H9 (cell line): ENCODE measurements at regions not wholly inside any gene's neighbourhood (a gene's known extent, or its start where the extent isn't known, plus 50 kb on each side); places are given as distances from the start of the nearest gene placed in this dataset.

Experiments
- DNase-seq: peaks from one replicate; pipeline ENCODE4 v3.0.0-alpha.2; 2017
- H2AFZ ChIP-seq: one replicate; pipeline ENCODE4 v1.6.1; 2013; ENCODE audit warnings: mild to moderate bottlenecking, low read length, control low read depth, moderate library complexity
- H2AK5ac ChIP-seq: 2 replicates; pipeline ENCODE4 v1.6.1; 2013; ENCODE audit warnings: low read length, control low read depth, mixed read lengths; ENCODE audit not compliant: insufficient read length
- H2BK120ac ChIP-seq: one replicate; pipeline ENCODE4 v1.6.1; 2013; ENCODE audit warnings: low read depth, mild to moderate bottlenecking, low read length, control low read depth, inconsistent platforms; ENCODE audit not compliant: poor library complexity, severe bottlenecking
- H2BK12ac ChIP-seq: 2 replicates; pipeline ENCODE4 v1.6.1; 2013; ENCODE audit warnings: low read length, control low read depth, mixed read lengths, low read depth; ENCODE audit not compliant: insufficient read length
- H2BK15ac ChIP-seq: 2 replicates; pipeline ENCODE4 v1.6.1; 2013; ENCODE audit warnings: low read depth, low read length, control low read depth
- H2BK20ac ChIP-seq: one replicate; pipeline ENCODE4 v1.6.1; 2013; ENCODE audit warnings: low read depth, mild to moderate bottlenecking, low read length, control low read depth, inconsistent platforms; ENCODE audit not compliant: poor library complexity, severe bottlenecking
- H2BK5ac ChIP-seq: 2 replicates; pipeline ENCODE4 v1.6.1; 2013; ENCODE audit warnings: low read length, control low read depth, mixed read lengths; ENCODE audit not compliant: insufficient read length
- H3K14ac ChIP-seq: 2 replicates; pipeline ENCODE4 v1.6.1; 2013; ENCODE audit warnings: low read length, control low read depth; ENCODE audit not compliant: insufficient read depth
- H3K18ac ChIP-seq: 2 replicates; pipeline ENCODE4 v1.6.1; 2013; ENCODE audit warnings: low read depth, mild to moderate bottlenecking, mixed read lengths, low read length, control low read depth; ENCODE audit not compliant: insufficient read length
- H3K23ac ChIP-seq: 2 replicates; pipeline ENCODE4 v1.6.1; 2013; ENCODE audit warnings: low read length, control low read depth, mixed read lengths, low read depth; ENCODE audit not compliant: insufficient read length
- H3K23me2 ChIP-seq: 2 replicates; pipeline ENCODE4 v1.6.1; 2013; ENCODE audit warnings: low read depth, mild to moderate bottlenecking, mixed read lengths, low read length, control low read depth; ENCODE audit not compliant: insufficient read length, poor library complexity, severe bottlenecking
- H3K27ac ChIP-seq: 2 replicates; pipeline ENCODE4 v1.5.1; 2013; ENCODE audit warnings: low read length, control low read depth, mixed read lengths, low read depth; ENCODE audit not compliant: insufficient read length
- H3K27me3 ChIP-seq: 2 replicates; pipeline ENCODE4 v1.6.1; 2013; ENCODE audit warnings: low read length, control low read depth, inconsistent platforms; ENCODE audit not compliant: insufficient read depth
- H3K4ac ChIP-seq: 2 replicates; pipeline ENCODE4 v1.6.1; 2013; ENCODE audit warnings: low read depth, mild to moderate bottlenecking, control low read depth, inconsistent platforms, low read length, moderate library complexity
- H3K4me1 ChIP-seq: 2 replicates; pipeline ENCODE4 v1.6.1; 2013; ENCODE audit warnings: low read length, control low read depth, inconsistent platforms; ENCODE audit not compliant: insufficient read depth
- H3K4me2 ChIP-seq: 2 replicates; pipeline ENCODE4 v1.6.1; 2013; ENCODE audit warnings: low read length, control low read depth, mixed read lengths; ENCODE audit not compliant: insufficient read length, insufficient read depth
- H3K56ac ChIP-seq: 2 replicates; pipeline ENCODE4 v1.6.1; 2013; ENCODE audit warnings: low read depth, mild to moderate bottlenecking, mixed read lengths, low read length, control low read depth; ENCODE audit not compliant: insufficient read length
- H3K79me1 ChIP-seq: 2 replicates; pipeline ENCODE4 v1.6.1; 2013; ENCODE audit warnings: low read depth, mild to moderate bottlenecking, moderate library complexity, low read length, control low read depth, inconsistent platforms; ENCODE audit not compliant: insufficient read depth, poor library complexity, severe bottlenecking
- H3K79me2 ChIP-seq: 2 replicates; pipeline ENCODE4 v1.6.1; 2013; ENCODE audit warnings: low read length, control low read depth, inconsistent platforms; ENCODE audit not compliant: insufficient read depth
- H3K9ac ChIP-seq: 2 replicates; pipeline ENCODE4 v1.6.1; 2013; ENCODE audit warnings: low read length, control low read depth, mixed read lengths; ENCODE audit not compliant: insufficient read length; ENCODE audit errors: extremely low read depth
- H3K9me3 ChIP-seq: one replicate; pipeline ENCODE4 v1.6.1; 2013; ENCODE audit warnings: low read depth, low read length, inconsistent platforms; ENCODE audit not compliant: control insufficient read depth
- H3T11ph ChIP-seq: one replicate; pipeline ENCODE4 v1.6.1; 2013; ENCODE audit warnings: mild to moderate bottlenecking, low read length, control low read depth, inconsistent platforms
- H4K20me1 ChIP-seq: one replicate; pipeline ENCODE4 v1.6.1; 2013; ENCODE audit not compliant: control insufficient read depth, insufficient read length, insufficient read depth
- H4K5ac ChIP-seq: 2 replicates; pipeline ENCODE4 v1.6.1; 2013; ENCODE audit warnings: low read depth, mild to moderate bottlenecking, mixed read lengths, low read length, control low read depth; ENCODE audit not compliant: insufficient read length
- H4K8ac ChIP-seq: replicated peaks from 2 replicates; pipeline ENCODE4 v1.6.1; 2013; ENCODE audit warnings: low read length, control low read depth, mixed read lengths, low read depth; ENCODE audit not compliant: insufficient read length
- H4K91ac ChIP-seq: 2 replicates; pipeline ENCODE4 v1.6.1; 2013; ENCODE audit warnings: low read depth, mild to moderate bottlenecking, moderate library complexity, mixed read lengths, low read length, control low read depth; ENCODE audit not compliant: insufficient read length
- H3K27ac Mint-ChIP-seq, 3 experiments: 2 replicates in 2 of 3; 3 replicates in 1 of 3; pipeline ENCODE4 v1.8.0; 2020 to 2021; ENCODE audit warnings: mixed read lengths in 3 of 3, mild to moderate bottlenecking in 1 of 3, moderate library complexity in 1 of 3
- H3K27me3 Mint-ChIP-seq: 2 replicates; pipeline ENCODE4 v1.8.0; 2021; ENCODE audit warnings: low read depth, mild to moderate bottlenecking, moderate library complexity, mixed read lengths
- H3K36me3 Mint-ChIP-seq, 3 experiments: 2 replicates in 2 of 3; 3 replicates in 1 of 3; pipeline ENCODE4 v1.8.0; 2020 to 2021; ENCODE audit warnings: low read depth in 3 of 3, mixed read lengths in 3 of 3; ENCODE audit not compliant: insufficient read depth in 1 of 3
- H3K4me1 Mint-ChIP-seq, 2 experiments: 2 replicates each; pipeline ENCODE4 v1.8.0; 2020; ENCODE audit warnings: mixed read lengths in 2 of 2
- H3K4me3 Mint-ChIP-seq, 2 experiments: 2 replicates in 1 of 2; 3 replicates in 1 of 2; pipeline ENCODE4 v1.8.0; 2020 to 2021; ENCODE audit warnings: mild to moderate bottlenecking in 2 of 2, mixed read lengths in 2 of 2, moderate library complexity in 1 of 2
- H3K9me3 Mint-ChIP-seq, 2 experiments: 2 replicates in 1 of 2; 3 replicates in 1 of 2; pipeline ENCODE4 v1.8.0; 2020; ENCODE audit warnings: mild to moderate bottlenecking in 2 of 2, mixed read lengths in 2 of 2, moderate library complexity in 1 of 2
- WGBS: extraction: QIAGEN DNeasy Blood & Tissue Kit; methylation state at CpG from one replicate; pipeline ENCODE4 v1.1.7; 2013; ENCODE audit warnings: missing lambda C conversion rate, low lambda C conversion rate, mixed read lengths; ENCODE audit not compliant: insufficient read length; ENCODE audit errors: extremely low coverage; 5-methylcytosine and 5-hydroxymethylcytosine counted together
- TF ChIP-seq, protein P1 (sequence below): fragments of 200-600 bp; sonication (generic); conservative IDR thresholded peaks from 3 replicates; pipeline ENCODE4 v1.8.0; 2021; ENCODE audit warnings: antibody characterized with exemption, mild to moderate bottlenecking

DNA sequence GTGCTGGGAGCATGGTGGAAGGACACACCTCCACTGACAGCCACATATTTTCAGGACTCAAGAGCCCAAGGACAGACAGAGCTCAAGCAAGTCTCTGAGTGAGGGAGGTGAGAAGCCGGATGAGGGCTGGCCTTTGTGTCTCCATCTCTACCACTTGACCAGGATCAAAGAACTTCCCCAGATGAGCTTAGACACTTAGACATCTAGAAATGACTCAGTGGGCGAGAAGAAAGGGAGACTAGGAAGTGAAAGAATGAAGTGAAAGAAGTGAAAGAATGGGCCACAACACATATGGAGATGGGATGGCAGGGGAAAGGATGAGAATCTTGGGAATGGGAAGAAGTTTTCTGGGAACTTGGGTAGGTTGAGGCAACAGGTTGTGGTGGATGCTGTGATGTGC, 274.9 kb upstream of the CCL2 start:
- no peak overlapping the region for H2BK20ac ChIP-seq
- H3K79me1 ChIP-seq, result no peaks in the 10 kb centered on the region
- TF ChIP-seq, protein P1, sequence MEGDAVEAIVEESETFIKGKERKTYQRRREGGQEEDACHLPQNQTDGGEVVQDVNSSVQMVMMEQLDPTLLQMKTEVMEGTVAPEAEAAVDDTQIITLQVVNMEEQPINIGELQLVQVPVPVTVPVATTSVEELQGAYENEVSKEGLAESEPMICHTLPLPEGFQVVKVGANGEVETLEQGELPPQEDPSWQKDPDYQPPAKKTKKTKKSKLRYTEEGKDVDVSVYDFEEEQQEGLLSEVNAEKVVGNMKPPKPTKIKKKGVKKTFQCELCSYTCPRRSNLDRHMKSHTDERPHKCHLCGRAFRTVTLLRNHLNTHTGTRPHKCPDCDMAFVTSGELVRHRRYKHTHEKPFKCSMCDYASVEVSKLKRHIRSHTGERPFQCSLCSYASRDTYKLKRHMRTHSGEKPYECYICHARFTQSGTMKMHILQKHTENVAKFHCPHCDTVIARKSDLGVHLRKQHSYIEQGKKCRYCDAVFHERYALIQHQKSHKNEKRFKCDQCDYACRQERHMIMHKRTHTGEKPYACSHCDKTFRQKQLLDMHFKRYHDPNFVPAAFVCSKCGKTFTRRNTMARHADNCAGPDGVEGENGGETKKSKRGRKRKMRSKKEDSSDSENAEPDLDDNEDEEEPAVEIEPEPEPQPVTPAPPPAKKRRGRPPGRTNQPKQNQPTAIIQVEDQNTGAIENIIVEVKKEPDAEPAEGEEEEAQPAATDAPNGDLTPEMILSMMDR, result no peak
- H2BK12ac ChIP-seq, result no peak overlapping the region
- H3K36me3 Mint-ChIP-seq, result no peaks in the 10 kb centered on the region; a peak in 1 of 7 replicates
- no peak overlapping the region for H3K27ac ChIP-seq
- no peak overlapping the region for H3K4ac ChIP-seq
- H4K8ac ChIP-seq, result no peak overlapping the region
- no peak overlapping the region for H4K91ac ChIP-seq
- no peaks in the 10 kb centered on the region for H3K4me1 ChIP-seq
- no peak overlapping the region for H4K5ac ChIP-seq
- DNase-seq, result no peak
- no peaks in the 10 kb centered on the region for H3K9me3 ChIP-seq
- no peak overlapping the region for H2BK15ac ChIP-seq
- no CpG with 5 or more reads among the region's 2 CpGs for WGBS
- H3K27ac Mint-ChIP-seq, result no peak overlapping the region
- no peak overlapping the region for H3K4me2 ChIP-seq
- H2AK5ac ChIP-seq, result no peak overlapping the region
- H3K27me3 ChIP-seq, result no peaks in the 10 kb centered on the region
- no peaks in the 10 kb centered on the region for H4K20me1 ChIP-seq
- H3K27me3 Mint-ChIP-seq, result peaks cover 2% of the 10 kb centered on the region; the same call in 1 of the 2 replicates
- no peak overlapping the region for H3K23ac ChIP-seq
- H3K4me1 Mint-ChIP-seq, result peaks cover 3 to 6% of the 10 kb centered on the region in 2 experiments; a peak in 2 of 4 replicates
- no peaks in the 10 kb centered on the region for H3K79me2 ChIP-seq
- no peaks in the 10 kb centered on the region for H3K9me3 Mint-ChIP-seq
- H3K14ac ChIP-seq, result no peak overlapping the region
- no peak overlapping the region for H3K9ac ChIP-seq
- no peak overlapping the region for H2BK120ac ChIP-seq
- H2BK5ac ChIP-seq, result no peak overlapping the region
- no peaks in the 10 kb centered on the region for H3K23me2 ChIP-seq
- no peak overlapping the region for H2AFZ ChIP-seq
- H3T11ph ChIP-seq, result no peak overlapping the region
- H3K4me3 Mint-ChIP-seq, result no peak overlapping the region
- H3K56ac ChIP-seq, result no peak overlapping the region
- no peak overlapping the region for H3K18ac ChIP-seq
